ENCODE measurements at regions not wholly inside any gene's neighbourhood (a gene's known extent, or its start where the extent isn't known, plus 50 kb on each side); places are given as distances from the start of the nearest gene placed in this dataset.

DNA sequence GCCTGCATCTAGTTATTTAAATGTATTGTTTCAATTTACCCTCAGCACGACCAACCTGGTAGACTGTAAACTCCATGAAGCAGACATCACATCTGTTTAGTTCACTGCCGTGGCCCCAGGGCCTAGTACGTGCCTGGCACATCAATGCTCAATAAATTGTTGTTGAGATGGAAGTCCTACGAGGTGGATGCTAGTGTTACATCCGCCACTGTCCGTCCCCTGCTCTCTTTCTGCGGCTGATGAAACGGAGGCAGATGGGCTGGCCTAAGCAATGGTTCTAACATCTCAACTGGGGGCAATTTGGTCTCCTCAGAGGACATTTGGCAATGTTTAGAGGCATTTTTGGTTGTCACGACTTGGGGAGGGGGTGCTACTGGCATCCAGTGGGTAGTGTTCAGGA lies 121.4 kb upstream of the IGSF21 start:
- WGBS, 2 donors: 82% methylated on average over 9 of the region's 9 CpGs
- H3K36me3 ChIP-seq: no peaks in the 10 kb centered on the region
- peaks cover 0 to 24% (median 0%) of the 10 kb centered on the region in 4 donors for H3K9me3 ChIP-seq
- H3K4me3 ChIP-seq: no peak overlapping the region
- H3K4me1 ChIP-seq: no peaks in the 10 kb centered on the region
- H3K27ac ChIP-seq: no peak overlapping the region
- no peaks in the 10 kb centered on the region for H3K27me3 ChIP-seq
- no peak for DNase-seq (ENCODE audit: low spot score in 2 of 2)
- TF ChIP-seq, protein P1, sequence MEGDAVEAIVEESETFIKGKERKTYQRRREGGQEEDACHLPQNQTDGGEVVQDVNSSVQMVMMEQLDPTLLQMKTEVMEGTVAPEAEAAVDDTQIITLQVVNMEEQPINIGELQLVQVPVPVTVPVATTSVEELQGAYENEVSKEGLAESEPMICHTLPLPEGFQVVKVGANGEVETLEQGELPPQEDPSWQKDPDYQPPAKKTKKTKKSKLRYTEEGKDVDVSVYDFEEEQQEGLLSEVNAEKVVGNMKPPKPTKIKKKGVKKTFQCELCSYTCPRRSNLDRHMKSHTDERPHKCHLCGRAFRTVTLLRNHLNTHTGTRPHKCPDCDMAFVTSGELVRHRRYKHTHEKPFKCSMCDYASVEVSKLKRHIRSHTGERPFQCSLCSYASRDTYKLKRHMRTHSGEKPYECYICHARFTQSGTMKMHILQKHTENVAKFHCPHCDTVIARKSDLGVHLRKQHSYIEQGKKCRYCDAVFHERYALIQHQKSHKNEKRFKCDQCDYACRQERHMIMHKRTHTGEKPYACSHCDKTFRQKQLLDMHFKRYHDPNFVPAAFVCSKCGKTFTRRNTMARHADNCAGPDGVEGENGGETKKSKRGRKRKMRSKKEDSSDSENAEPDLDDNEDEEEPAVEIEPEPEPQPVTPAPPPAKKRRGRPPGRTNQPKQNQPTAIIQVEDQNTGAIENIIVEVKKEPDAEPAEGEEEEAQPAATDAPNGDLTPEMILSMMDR (IDR thresholded peaks at IDR 0.05): no peak
- TF ChIP-seq EP300 (IDR thresholded peaks at IDR 0.05) (no peak), POLR2A (IDR thresholded peaks at IDR 0.05) (no peak)

DNA sequence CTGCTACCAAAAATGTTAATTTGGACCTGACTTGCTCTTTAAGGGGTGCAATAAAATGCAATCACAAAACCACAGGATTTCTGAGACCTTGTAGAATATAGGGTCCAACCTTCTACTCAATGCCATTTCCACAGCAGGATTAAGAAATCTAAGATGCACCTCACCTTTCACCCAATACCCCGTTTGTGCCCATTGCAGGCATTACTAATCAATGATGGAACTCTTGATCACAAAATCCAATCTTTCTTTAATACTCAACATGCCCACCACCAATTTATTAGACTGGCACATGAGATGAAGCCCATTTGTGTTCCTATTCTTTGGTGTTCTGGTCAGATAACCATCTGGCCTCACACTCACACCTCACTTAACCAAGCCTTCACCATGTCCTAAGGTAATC lies 117.2 kb upstream of the IGSF21 start:
- TF ChIP-seq POLR2A (IDR thresholded peaks at IDR 0.05) (no peak), EP300 (IDR thresholded peaks at IDR 0.05) (no peak)
- TF ChIP-seq, protein P1 (IDR thresholded peaks at IDR 0.05): no peak
- H3K36me3 ChIP-seq: no peaks in the 10 kb centered on the region
- no peaks in the 10 kb centered on the region for H3K27me3 ChIP-seq
- H3K4me3 ChIP-seq: no peak overlapping the region
- peaks cover 0 to 18% (median 0%) of the 10 kb centered on the region in 4 donors for H3K9me3 ChIP-seq
- no peak for DNase-seq (ENCODE audit: low spot score in 2 of 2)
- no peaks in the 10 kb centered on the region for H3K4me1 ChIP-seq
- 59 to 61% methylated on average over 1 of the region's 1 CpG for WGBS, 2 donors
- no peak overlapping the region for H3K27ac ChIP-seq

DNA sequence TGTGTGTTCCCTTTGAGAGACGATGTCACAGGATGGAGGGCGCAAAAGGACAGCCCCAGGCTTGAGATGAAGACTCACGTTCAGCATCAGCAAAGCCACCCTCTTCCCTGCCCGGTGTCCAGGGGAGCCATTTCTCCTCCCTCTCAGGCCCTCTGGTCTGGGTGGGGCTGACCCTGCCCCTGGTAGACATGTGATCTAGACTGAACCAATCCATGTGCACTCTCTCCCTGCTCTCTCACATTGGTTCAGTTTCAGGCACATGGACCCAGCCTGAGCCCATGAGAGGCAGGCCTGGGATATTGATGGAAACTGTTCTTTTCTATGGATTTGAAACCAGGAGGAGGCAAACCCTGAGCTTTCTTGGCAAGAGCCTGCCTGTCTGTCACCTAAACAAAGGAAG lies 115.6 kb upstream of the IGSF21 start:
- no peak for DNase-seq (ENCODE audit: low spot score in 2 of 2)
- TF ChIP-seq POLR2A (IDR thresholded peaks at IDR 0.05) (no peak), EP300 (IDR thresholded peaks at IDR 0.05) (no peak)
- TF ChIP-seq, protein P1 (IDR thresholded peaks at IDR 0.05): no peak
- Histone ChIP-seq H3K36me3 (no peaks in the 10 kb centered on the region), H3K27me3 (peaks cover 0 to 4% of the 10 kb centered on the region in 2 donors), H3K4me3 (no peak overlapping the region), H3K4me1 (no peaks in the 10 kb centered on the region), H3K9me3 (peaks cover 0 to 2% (median 0%) of the 10 kb centered on the region in 4 donors), H3K27ac (no peak overlapping the region)
- WGBS, 2 donors: 58 to 79% methylated on average over 4 of the region's 4 CpGs

DNA sequence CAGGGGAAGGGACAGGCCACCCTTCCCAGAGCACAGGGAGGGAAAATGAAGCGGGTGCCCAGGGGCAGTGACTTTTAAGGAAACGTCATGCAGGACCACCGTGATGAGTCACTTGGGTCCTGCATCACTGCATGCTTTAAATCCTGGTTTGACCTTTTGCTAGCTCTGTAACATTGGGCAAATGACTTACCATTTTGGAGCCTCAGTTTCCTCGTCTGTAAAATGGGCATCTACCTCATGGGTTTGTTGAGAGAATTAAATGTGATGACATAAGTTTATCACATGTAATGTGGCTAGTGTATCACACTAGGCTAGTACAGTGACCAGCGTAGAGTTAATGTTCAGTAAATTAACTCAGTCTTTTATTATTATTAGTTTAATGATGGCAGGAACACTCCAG lies 114.8 kb upstream of the IGSF21 start:
- Histone ChIP-seq H3K27ac (no peak overlapping the region), H3K9me3 (no peaks in the 10 kb centered on the region), H3K4me1 (no peaks in the 10 kb centered on the region), H3K27me3 (peaks cover 0 to 4% of the 10 kb centered on the region in 2 donors), H3K36me3 (no peaks in the 10 kb centered on the region), H3K4me3 (no peak overlapping the region)
- no peak for TF ChIP-seq POLR2A (IDR thresholded peaks at IDR 0.05)
- no peak for TF ChIP-seq EP300 (IDR thresholded peaks at IDR 0.05)
- TF ChIP-seq, protein P1 (IDR thresholded peaks at IDR 0.05): no peak
- 79 to 88% methylated on average over 5 of the region's 5 CpGs for WGBS, 2 donors
- no peak for DNase-seq (ENCODE audit: low spot score in 2 of 2)

DNA sequence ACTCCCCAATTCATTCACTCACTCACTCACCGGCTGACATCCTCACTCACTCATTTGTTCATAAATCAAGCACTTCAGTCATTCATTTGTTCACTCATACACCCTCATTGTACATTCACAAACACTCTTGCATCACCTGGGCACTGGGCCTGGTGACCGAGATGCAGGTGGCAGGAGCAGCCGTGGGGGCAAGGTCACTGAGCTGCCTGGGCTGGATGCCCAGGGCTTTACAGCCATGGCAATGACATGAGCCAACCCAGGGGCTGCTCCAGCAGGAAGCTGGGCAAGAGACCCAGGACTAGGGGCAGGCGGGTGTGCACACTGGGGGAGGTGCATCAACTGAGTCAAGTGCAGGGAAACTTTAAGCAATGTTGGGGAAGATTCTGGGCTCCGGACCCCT lies 113.6 kb upstream of the IGSF21 start:
- Histone ChIP-seq H3K4me1 (no peaks in the 10 kb centered on the region), H3K4me3 (no peak overlapping the region), H3K27ac (no peak overlapping the region), H3K27me3 (peaks cover 0 to 4% of the 10 kb centered on the region in 2 donors), H3K9me3 (no peaks in the 10 kb centered on the region), H3K36me3 (no peaks in the 10 kb centered on the region)
- DNase-seq (ENCODE audit: low spot score in 2 of 2): no peak
- 77 to 81% methylated on average over 5 of the region's 5 CpGs for WGBS, 2 donors
- TF ChIP-seq EP300 (IDR thresholded peaks at IDR 0.05) (no peak), POLR2A (IDR thresholded peaks at IDR 0.05) (no peak)
- TF ChIP-seq, protein P1 (IDR thresholded peaks at IDR 0.05): no peak

All from tibial nerve (tissue), 4 donors.